NCI-H446 (cell line): ENCODE measurements at regions not wholly inside any gene's neighbourhood (a gene's known extent, or its start where the extent isn't known, plus 50 kb on each side); places are given as distances from the start of the nearest gene placed in this dataset.
"Not testable (repeated sequence)": the region's sequence is repeated elsewhere in the genome, so short reads cannot be mapped to it uniquely, and the experiment has no call there.

Experiments used
- DNase-seq, 2 experiments: peaks; one replicate each; lab custom pipeline; 2025; lab: John Stamatoyannopoulos, UW

DNA sequence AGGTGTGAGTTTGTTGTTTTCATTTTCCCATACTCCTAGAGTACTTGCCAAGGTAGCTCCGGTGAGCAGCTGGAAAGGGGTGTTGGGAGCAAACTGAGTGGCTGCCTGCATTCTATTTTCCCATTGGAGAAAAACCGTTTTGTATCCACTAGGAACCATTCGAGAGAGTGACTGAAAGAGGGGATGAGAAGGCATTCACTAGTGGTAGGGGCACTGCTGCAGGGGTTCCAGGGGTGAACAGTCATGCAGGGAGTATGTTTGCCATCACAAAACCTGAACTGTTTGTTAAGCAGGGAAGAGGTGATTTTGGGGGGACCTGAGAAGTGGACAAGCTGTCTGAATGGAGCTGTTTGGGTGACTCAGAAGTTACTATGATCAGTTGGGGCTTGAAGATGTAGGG lies 367.5 kb upstream of the SFSWAP start:
- DNase-seq, result not testable (repeated sequence)

DNA sequence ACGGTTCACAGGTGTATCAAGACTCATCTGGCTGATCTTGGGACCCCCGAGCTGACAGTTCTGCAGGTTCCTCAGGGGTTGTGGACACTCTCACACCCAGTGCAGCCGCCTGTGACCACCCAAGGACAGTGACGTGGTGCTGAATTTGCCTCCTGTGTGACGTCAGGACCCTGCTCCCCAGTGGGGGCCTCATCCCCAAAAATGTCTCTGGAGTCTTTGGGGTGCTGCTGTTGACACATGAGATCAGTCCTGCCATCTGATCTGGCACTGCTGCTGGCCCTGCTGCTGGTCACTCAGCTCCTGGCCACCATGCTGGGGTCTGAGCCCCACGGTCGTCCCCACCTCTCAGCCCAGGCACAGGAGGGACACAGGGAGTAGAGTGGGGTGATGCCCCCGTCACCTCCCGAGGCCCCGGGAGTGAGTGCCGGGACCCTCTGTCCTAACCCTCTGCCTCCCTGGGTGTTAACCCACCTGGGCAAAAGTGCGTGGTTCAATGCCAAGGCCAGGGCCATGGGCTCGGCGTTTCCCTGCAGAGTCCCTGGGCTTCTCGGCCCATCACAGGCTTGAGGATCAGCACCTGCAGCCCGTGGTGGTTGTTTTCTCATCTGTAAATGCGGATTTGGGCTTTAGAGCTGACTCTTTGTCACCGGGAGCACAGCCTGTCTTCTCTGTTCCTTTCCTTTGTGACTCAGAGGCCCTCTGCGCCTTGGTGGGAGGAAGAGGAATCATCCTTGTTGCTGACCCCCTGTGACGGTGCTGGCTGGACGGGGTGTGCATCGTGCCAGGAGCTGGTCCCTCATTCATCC lies 366.0 kb upstream of the SFSWAP start:
- DNase-seq, result not testable (repeated sequence)

DNA sequence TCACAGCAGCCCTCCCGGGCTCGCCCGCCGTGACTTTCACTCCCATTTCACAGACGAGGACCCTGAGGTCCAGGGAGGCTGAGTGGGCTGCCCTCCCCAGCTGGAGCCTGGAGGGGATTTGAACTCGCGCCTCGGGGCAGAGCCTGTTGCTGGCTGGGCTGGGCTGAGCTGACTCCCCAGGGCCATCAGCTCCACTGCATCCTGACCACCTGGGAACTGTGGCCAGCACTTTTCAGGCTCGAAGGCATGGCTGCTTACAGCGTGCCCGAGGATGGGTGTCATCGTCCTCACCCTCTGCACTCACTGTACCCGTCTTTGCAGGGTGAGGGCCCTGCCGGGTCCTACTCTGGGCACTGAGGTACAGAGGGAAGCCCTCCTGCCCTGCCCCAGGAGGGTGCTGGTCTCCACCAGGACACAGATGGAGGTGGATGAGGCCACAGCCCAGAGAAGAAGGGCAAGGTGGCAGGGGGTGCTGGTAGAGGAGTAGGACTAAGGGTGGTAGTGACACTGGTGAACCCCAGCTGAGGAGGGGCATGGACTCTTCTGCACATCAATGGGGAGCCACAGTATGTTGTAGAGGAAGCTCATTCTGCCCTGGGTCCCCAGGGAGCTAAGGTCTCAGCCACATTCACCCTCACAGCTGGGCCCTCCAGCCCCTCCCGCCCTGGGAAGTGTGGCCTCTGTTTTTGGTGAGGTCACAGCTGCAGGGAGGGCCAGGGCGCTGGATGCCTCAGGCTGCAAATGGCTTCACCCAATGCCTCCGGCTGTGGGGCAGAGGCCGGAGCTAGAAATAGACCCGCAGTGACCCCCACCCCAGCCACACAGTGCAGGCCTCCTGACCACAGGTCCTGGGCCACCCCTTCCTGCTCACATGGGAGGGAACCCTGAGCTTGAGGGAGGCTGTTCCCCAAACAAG lies 365.1 kb upstream of the SFSWAP start:
- no peak for DNase-seq

DNA sequence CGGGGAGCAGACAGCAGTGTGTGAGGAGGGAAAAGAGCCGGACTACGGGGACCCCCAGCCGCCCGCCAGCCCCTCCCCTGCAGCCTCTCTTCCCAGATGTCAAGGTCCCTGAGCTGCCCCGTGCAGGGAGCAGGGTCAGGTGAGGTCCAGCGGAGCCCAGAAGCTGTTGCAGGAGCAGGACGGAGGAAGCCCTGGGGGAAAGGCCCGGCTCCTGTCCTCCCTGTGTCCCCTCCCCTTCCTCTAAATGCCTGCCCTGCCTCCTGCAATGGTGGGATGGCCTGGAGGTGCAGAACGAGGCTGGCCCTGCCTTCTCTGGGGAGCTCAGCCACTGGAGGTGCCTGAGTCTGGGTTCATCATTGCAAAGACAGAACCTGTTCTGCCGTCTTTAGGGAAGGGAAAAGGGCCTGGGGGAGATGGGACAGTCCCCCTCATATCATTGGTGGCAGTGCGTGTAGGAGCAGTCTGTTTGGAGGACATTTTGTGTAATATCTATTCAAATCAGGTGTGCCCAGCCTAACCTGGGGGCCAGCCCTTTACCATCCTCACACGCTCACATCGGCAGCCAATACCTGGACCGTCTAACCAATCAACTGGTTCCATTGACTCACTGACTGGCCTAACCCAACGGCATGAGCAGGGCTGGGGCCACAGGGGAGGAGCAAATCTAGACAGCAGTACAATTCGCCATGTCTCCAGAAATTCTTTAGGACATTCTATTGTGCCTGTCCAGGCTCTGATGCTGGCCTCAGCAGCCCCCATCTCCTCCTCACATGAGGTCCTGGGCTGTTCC lies 364.1 kb upstream of the SFSWAP start:
- no peak for DNase-seq

DNA sequence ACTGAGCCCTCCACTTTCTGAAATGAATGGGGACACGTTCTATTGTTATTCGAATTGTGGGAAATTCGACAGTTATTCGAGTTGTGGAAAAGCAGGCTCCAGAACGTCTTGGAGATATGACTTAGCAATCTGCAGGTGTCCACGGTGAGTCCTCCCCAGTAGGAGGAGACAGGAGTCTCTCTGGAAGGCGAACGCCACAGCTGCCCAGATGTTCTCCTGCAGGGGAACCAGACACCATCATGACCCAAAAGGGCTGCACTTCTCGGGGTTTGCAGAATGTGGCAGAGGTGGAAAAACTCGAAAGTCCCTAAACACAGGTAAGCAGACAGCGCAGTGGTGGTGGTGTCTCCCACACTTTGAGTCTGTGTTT lies 363.6 kb upstream of the SFSWAP start:
- DNase-seq, result no peak

DNA sequence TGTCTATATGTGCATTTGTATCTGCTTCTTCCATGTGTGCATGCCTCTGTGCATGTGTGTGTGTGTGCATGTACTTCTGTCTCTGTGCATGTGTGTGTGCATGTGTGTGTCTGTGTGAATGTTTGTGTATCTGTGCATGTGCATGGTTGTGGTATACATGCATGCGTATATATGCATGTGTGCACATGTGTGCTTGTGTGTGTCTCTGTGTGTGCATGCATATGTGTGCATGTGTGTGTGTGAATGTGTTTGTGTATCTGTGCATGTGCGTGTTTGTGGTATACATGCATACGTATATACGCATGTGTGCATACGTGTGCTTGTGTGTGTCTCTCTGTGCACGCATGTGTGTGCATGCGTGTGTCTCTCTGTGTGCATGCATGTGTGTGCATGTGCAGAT lies 363.2 kb upstream of the SFSWAP start:
- DNase-seq, result no peak

DNA sequence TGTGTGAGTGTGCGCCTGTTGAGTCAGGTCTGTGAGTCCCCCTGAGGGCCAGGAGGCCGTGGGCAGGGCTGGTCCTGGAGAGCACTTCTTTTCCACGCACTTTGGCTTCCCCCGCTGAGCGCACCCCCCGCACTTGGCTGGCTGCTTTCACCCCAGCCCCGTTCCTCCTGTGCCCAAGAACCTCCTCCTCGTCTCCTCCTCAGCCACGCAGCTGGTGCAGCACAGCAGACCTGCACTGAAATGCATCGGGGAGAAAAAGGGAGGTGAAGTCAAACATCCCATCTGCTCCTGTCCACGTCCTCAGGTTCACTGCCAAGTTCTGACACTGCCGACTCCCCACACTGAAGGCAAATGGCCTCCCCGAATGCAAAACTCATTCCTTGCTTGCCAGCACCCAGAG lies 362.7 kb upstream of the SFSWAP start:
- DNase-seq, result no peak

DNA sequence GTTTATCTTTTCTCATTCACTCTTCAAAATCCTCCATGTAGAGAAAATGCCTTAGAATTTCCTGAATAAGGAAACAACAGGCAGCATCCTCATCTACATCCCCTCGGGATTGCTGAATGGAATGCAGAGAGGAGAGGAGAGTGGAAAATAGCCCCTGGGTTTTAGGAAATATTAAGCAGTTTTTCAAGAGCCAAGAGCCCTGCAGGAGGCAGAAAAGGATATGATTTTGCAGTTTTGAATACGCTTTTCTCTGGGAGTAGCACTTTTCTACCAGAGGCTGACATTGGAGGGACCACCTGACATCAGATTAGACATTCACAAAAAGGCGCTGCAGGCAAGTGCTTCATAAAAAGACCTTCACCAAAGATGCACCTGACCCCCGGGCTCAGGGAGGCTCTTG lies 362.2 kb upstream of the SFSWAP start:
- no peak for DNase-seq

DNA sequence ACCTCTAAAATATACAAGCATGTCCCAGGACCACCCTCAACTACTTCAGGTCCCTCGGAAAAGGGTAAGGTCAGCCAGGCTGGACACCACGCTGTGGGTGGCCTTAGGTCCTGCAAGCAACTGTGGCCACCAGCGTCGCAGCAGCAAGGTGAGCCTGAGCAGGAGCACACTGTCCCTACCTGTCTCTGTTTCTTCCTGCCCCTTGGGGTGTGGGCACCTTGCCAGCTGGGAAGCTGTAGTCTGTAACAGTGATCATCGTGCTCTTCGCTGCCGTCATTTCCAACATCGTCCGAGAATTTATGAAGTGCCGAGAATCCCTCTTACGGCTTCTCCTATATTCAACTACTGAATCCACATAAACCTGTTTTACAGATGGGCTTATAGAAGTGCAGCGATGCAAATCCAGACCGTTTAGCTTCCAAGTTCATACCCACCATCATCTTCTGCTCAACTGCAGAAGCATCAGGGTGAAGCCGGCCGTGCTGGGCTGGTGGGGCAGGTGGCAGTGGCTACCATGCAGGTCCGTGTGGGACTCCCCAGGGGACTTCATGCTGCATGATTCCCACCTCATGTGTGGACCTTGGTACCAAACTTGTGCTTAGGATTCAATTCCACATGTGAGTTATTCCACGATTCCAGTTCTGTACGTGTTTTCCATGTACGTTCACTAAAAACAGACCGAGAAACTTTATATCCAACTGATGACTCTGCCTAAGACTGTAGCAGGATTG lies 361.3 kb upstream of the SFSWAP start:
- no peak for DNase-seq

DNA sequence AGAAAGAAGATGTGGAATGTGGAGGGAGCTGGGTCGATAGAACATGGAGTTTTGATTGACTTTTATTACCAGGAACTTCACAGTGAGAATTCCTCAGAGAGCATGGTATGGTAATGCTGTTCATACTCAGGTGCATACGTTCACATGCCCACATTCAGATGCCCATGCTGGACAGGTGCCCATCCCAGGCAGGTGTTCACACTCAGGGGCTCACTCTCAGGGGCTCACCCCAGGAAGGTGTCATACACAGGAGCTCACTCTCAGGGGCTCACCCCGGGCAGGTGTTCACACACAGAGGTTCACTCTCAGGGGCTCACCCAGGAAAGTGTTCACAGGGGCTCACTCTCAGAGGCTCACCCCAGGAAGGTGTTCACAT lies 360.0 kb upstream of the SFSWAP start:
- no peak for DNase-seq

DNA sequence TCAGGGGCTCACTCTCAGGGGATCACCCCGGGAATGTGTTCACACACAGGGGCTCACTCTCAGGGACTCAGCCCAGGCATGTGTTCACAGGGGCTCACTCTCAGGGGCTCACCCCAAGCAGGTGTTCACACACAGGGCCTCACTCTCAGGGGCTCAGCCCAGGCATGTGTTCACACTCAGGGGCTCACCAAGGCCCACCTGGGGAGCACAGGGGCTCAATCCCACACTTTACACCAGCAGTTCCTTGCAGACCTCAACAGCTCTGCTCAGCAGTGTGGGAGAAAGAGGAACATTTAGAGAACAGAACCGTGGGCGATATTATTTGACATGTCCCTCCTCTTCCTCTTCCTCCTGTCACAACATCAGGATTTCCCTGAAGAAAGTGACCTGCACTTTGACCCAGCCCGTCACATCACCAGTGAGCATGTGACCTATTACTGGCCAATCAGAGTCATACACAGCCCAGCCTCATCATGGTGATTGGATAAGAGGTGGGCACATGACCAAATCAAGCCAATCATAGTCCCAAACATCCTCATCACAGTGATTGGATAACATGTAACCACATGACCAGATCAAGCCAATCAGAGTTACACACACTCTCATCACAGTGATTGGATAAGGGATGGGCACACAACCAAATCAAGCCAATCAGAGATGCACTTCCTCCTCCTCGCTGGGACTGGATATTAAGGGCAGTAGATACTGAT lies 359.4 kb upstream of the SFSWAP start:
- DNase-seq, result no peak

DNA sequence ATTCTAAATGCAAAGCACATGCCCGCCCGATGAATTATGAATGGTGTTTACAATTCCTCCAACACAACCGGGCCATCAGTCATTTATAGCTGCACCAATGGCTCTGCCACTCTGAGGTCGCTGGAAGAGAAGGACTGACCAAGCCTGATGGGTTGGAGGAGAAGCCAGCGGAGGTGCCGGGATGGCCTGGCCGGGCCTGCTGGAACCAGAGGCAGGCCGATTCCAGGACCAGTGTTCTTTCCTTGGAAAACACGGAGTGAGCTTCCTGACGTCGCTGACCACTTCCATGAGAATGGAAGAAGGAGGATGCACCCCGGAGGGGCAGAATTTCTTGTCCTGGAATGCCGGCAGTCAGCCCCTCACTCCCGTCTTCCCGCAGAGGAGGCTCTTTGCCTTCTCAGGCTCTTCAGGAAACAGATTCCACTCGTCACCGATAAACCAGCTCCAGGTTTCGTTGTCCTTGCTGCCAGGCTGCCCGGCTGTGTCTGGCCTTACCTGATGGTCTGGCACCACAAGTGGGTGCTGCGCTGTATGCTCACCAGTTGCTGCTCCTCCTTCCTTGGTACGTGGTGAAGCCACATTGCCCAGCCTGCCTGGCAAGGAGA lies 358.5 kb upstream of the SFSWAP start:
- no peak for DNase-seq

DNA sequence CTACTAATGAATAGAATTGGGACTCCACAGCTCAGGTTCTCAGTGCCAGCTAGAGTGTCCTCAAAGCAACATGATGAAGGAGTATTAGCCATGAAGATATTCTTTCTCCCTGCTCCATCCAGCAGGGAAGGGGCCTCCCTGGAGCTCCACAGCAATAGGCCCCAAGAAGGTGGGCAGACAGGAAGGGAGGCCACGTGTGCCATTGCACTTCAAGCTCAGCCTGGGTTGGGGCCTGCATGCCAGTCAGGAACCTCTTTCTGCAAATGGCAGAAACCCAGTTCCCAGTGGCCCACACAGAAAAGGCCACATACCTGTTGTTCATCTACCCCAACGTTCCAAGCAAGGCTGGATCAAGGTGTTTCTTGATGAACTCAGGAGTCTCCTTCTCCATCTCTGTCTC lies 357.5 kb upstream of the SFSWAP start:
- DNase-seq, result no peak

DNA sequence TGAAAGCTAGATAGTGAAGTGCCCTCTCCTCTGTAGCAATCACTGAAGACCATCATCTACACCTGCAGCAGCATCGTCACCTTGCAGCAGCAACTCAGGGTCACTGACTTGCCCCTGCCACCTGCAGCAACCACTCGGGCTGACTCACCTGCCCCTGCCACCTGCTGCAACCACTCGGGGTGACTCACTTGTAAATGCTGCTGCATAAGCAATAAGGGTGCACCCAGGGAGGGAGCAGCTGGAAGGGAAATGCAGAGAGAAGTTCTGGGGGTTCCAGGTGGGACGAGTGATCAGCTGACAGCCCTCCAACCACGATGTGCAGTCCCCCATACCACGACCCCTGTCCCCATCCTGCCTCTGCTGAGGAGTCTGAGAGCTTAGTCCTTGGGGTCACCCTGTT lies 357.1 kb upstream of the SFSWAP start:
- DNase-seq, result no peak

DNA sequence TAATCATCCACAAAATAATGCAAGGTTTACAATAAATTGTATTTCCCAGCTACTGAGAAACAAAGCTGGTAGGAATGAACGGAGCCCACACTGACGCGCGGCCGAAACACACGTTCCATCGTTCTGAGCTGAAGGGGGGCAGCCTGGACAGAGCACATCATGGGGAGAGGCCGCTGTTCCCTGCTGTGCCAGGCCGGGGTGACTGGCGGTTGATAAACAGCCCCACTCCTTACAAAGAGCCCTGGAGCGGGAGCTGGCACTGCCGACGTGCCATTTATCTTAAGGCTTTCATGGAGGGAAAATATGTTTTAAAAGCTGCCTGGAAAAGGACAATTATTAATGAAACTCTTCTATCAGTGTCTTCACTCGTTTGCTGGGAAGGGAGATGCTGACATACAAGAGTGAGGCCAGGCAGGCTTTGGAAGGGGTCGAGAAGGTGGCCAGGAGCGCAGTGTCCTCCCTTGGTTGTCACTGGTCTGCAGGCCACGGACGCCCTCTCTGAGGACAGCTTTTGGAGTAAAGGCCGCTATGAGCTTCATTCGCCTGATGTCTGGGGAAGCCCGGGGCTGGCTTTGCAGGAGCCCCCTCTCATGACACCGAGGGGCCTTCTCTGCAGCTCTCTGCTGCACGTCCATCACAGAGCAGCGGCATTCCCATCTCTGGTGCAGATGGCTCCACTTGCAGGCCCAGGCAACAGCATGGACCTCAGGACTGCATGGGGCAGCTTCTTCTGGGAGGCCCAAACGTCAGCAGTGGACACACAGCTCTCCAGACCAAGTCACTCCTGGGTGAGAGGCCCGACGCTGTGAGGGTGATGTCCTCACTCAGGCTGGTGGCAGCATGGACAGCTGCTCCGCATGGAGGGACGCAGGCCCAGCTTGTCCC lies 355.3 kb upstream of the SFSWAP start:
- DNase-seq, result no peak

DNA sequence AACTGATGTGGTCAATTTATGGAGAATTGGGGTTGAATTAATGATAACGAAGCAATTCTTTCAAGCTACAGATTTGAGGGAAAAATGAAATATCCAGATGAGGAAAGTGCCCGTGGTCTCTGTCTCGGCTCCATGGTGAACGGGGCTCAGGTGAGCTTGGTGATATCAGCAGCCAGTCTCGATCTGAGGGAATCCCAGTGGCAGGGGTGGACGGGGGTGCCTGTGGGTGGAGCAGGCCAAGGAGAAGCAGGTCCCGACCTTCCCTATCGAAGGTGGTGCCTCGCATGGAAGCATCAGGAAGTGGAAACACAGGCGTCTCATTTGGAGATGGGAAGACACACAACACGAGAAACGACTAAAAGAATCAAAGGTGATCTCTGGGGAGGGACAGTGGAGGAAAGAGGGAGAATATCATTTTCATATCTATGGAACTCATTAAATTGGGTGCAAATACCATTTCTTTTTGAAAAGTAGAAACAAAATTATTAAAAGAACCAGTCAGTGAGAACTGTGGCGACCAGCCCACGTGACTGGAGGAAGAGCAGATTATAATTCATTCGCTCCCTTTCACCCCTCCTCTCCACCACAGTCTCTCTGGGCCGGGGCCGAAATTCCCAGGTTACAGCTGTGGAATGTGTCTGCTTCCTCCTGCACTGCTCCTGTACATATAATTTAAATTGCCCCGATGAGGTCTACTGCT lies 354.3 kb upstream of the SFSWAP start:
- DNase-seq, result no peak

DNA sequence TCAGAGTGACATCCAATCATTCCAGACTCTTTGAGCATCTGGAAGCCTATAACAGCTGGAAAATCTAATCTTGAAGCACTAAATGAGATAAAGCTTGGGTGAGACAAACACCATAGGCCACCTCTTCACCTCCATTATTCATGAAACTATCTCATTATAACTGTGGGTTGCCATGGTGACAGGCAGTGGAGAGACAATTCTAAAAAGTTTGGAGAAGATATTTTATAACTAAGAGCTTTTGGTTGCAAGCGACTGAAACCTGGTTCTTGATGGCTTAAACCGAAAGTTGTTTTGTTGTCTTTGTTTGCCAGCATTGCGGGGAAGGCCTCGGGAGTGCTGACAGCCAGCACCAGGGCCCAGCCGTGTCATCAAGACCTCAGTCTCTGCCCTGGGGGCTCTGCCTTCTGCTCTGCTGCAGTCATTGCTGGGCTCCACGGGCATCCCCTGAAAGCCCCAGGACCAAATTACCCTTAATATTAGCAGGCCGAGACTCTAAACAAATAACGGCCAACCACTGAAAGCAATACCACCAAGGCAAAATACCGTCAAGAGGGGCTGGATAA lies 353.6 kb upstream of the SFSWAP start:
- no peak for DNase-seq

DNA sequence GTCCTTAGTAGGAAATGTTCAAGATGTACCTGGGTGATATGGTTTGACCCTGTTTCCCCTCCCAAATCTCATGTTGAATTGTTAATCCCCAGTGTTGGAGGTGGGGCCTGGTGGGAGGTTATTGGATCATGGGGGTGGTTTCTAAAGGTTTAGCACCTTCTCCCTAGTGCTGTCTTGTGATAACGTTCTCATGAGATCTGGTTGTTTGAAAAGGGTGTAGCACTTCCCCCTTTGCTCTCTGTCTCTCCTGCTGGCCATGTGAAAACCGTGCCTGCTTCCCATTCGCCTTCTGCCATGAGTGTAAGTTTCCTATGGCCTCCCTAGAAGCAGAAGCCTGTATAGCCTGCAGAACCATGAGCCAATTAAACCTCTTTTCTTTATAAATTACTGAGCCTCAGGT lies 353.0 kb upstream of the SFSWAP start:
- no peak for DNase-seq
